H9 (cell line): ENCODE measurements at regions not wholly inside any gene's neighbourhood (a gene's known extent, or its start where the extent isn't known, plus 50 kb on each side); places are given as distances from the start of the nearest gene placed in this dataset.

Experiments used
- DNase-seq: peaks from one replicate; pipeline ENCODE4 v3.0.0-alpha.2; 2017
- H2AFZ ChIP-seq: one replicate; pipeline ENCODE4 v1.6.1; 2013; ENCODE audit warnings: mild to moderate bottlenecking, low read length, control low read depth, moderate library complexity
- H2AK5ac ChIP-seq: 2 replicates; pipeline ENCODE4 v1.6.1; 2013; ENCODE audit warnings: low read length, control low read depth, mixed read lengths; ENCODE audit not compliant: insufficient read length
- H2BK120ac ChIP-seq: one replicate; pipeline ENCODE4 v1.6.1; 2013; ENCODE audit warnings: low read depth, mild to moderate bottlenecking, low read length, control low read depth, inconsistent platforms; ENCODE audit not compliant: poor library complexity, severe bottlenecking
- H2BK12ac ChIP-seq: 2 replicates; pipeline ENCODE4 v1.6.1; 2013; ENCODE audit warnings: low read length, control low read depth, mixed read lengths, low read depth; ENCODE audit not compliant: insufficient read length
- H2BK15ac ChIP-seq: 2 replicates; pipeline ENCODE4 v1.6.1; 2013; ENCODE audit warnings: low read depth, low read length, control low read depth
- H2BK20ac ChIP-seq: one replicate; pipeline ENCODE4 v1.6.1; 2013; ENCODE audit warnings: low read depth, mild to moderate bottlenecking, low read length, control low read depth, inconsistent platforms; ENCODE audit not compliant: poor library complexity, severe bottlenecking
- H2BK5ac ChIP-seq: 2 replicates; pipeline ENCODE4 v1.6.1; 2013; ENCODE audit warnings: low read length, control low read depth, mixed read lengths; ENCODE audit not compliant: insufficient read length
- H3K14ac ChIP-seq: 2 replicates; pipeline ENCODE4 v1.6.1; 2013; ENCODE audit warnings: low read length, control low read depth; ENCODE audit not compliant: insufficient read depth
- H3K18ac ChIP-seq: 2 replicates; pipeline ENCODE4 v1.6.1; 2013; ENCODE audit warnings: low read depth, mild to moderate bottlenecking, mixed read lengths, low read length, control low read depth; ENCODE audit not compliant: insufficient read length
- H3K23ac ChIP-seq: 2 replicates; pipeline ENCODE4 v1.6.1; 2013; ENCODE audit warnings: low read length, control low read depth, mixed read lengths, low read depth; ENCODE audit not compliant: insufficient read length
- H3K23me2 ChIP-seq: 2 replicates; pipeline ENCODE4 v1.6.1; 2013; ENCODE audit warnings: low read depth, mild to moderate bottlenecking, mixed read lengths, low read length, control low read depth; ENCODE audit not compliant: insufficient read length, poor library complexity, severe bottlenecking
- H3K27ac ChIP-seq: 2 replicates; pipeline ENCODE4 v1.5.1; 2013; ENCODE audit warnings: low read length, control low read depth, mixed read lengths, low read depth; ENCODE audit not compliant: insufficient read length
- H3K27me3 ChIP-seq: 2 replicates; pipeline ENCODE4 v1.6.1; 2013; ENCODE audit warnings: low read length, control low read depth, inconsistent platforms; ENCODE audit not compliant: insufficient read depth
- H3K4ac ChIP-seq: 2 replicates; pipeline ENCODE4 v1.6.1; 2013; ENCODE audit warnings: low read depth, mild to moderate bottlenecking, control low read depth, inconsistent platforms, low read length, moderate library complexity
- H3K4me1 ChIP-seq: 2 replicates; pipeline ENCODE4 v1.6.1; 2013; ENCODE audit warnings: low read length, control low read depth, inconsistent platforms; ENCODE audit not compliant: insufficient read depth
- H3K4me2 ChIP-seq: 2 replicates; pipeline ENCODE4 v1.6.1; 2013; ENCODE audit warnings: low read length, control low read depth, mixed read lengths; ENCODE audit not compliant: insufficient read length, insufficient read depth
- H3K56ac ChIP-seq: 2 replicates; pipeline ENCODE4 v1.6.1; 2013; ENCODE audit warnings: low read depth, mild to moderate bottlenecking, mixed read lengths, low read length, control low read depth; ENCODE audit not compliant: insufficient read length
- H3K79me1 ChIP-seq: 2 replicates; pipeline ENCODE4 v1.6.1; 2013; ENCODE audit warnings: low read depth, mild to moderate bottlenecking, moderate library complexity, low read length, control low read depth, inconsistent platforms; ENCODE audit not compliant: insufficient read depth, poor library complexity, severe bottlenecking
- H3K79me2 ChIP-seq: 2 replicates; pipeline ENCODE4 v1.6.1; 2013; ENCODE audit warnings: low read length, control low read depth, inconsistent platforms; ENCODE audit not compliant: insufficient read depth
- H3K9ac ChIP-seq: 2 replicates; pipeline ENCODE4 v1.6.1; 2013; ENCODE audit warnings: low read length, control low read depth, mixed read lengths; ENCODE audit not compliant: insufficient read length; ENCODE audit errors: extremely low read depth
- H3K9me3 ChIP-seq: one replicate; pipeline ENCODE4 v1.6.1; 2013; ENCODE audit warnings: low read depth, low read length, inconsistent platforms; ENCODE audit not compliant: control insufficient read depth
- H3T11ph ChIP-seq: one replicate; pipeline ENCODE4 v1.6.1; 2013; ENCODE audit warnings: mild to moderate bottlenecking, low read length, control low read depth, inconsistent platforms
- H4K20me1 ChIP-seq: one replicate; pipeline ENCODE4 v1.6.1; 2013; ENCODE audit not compliant: control insufficient read depth, insufficient read length, insufficient read depth
- H4K5ac ChIP-seq: 2 replicates; pipeline ENCODE4 v1.6.1; 2013; ENCODE audit warnings: low read depth, mild to moderate bottlenecking, mixed read lengths, low read length, control low read depth; ENCODE audit not compliant: insufficient read length
- H4K8ac ChIP-seq: replicated peaks from 2 replicates; pipeline ENCODE4 v1.6.1; 2013; ENCODE audit warnings: low read length, control low read depth, mixed read lengths, low read depth; ENCODE audit not compliant: insufficient read length
- H4K91ac ChIP-seq: 2 replicates; pipeline ENCODE4 v1.6.1; 2013; ENCODE audit warnings: low read depth, mild to moderate bottlenecking, moderate library complexity, mixed read lengths, low read length, control low read depth; ENCODE audit not compliant: insufficient read length
- H3K27ac Mint-ChIP-seq, 3 experiments: 2 replicates in 2 of 3; 3 replicates in 1 of 3; pipeline ENCODE4 v1.8.0; 2020 to 2021; ENCODE audit warnings: mixed read lengths in 3 of 3, mild to moderate bottlenecking in 1 of 3, moderate library complexity in 1 of 3
- H3K27me3 Mint-ChIP-seq: 2 replicates; pipeline ENCODE4 v1.8.0; 2021; ENCODE audit warnings: low read depth, mild to moderate bottlenecking, moderate library complexity, mixed read lengths
- H3K36me3 Mint-ChIP-seq, 3 experiments: 2 replicates in 2 of 3; 3 replicates in 1 of 3; pipeline ENCODE4 v1.8.0; 2020 to 2021; ENCODE audit warnings: low read depth in 3 of 3, mixed read lengths in 3 of 3; ENCODE audit not compliant: insufficient read depth in 1 of 3
- H3K4me1 Mint-ChIP-seq, 2 experiments: 2 replicates each; pipeline ENCODE4 v1.8.0; 2020; ENCODE audit warnings: mixed read lengths in 2 of 2
- H3K4me3 Mint-ChIP-seq, 2 experiments: 2 replicates in 1 of 2; 3 replicates in 1 of 2; pipeline ENCODE4 v1.8.0; 2020 to 2021; ENCODE audit warnings: mild to moderate bottlenecking in 2 of 2, mixed read lengths in 2 of 2, moderate library complexity in 1 of 2
- H3K9me3 Mint-ChIP-seq, 2 experiments: 2 replicates in 1 of 2; 3 replicates in 1 of 2; pipeline ENCODE4 v1.8.0; 2020; ENCODE audit warnings: mild to moderate bottlenecking in 2 of 2, mixed read lengths in 2 of 2, moderate library complexity in 1 of 2
- CTCF ChIP-seq: fragments of 200-600 bp; sonication (generic); conservative IDR thresholded peaks from 3 replicates; pipeline ENCODE4 v1.8.0; 2021; ENCODE audit warnings: antibody characterized with exemption, mild to moderate bottlenecking

DNA sequence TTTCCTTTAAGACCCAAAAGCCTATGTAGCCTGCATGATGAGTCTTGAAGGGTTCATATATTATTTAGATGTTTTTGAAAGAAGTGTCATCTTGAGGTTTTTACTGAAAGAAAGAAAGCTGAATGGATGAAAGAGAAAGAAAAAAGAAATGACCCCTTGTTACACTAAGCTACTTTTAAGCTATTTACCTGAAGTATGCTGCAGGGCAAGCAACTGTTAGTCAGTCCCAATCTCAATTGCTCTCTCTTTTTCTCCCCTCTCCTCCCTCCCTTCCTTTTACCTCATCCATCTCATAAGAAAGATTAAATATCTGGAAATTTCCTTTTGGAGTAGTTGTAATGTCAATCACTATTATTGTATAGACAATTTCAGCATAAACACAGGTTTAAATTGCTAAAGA is 512.4 kb downstream of the TMTC2 start:
- DNase-seq, result no peak
- Histone ChIP-seq H3K9ac (no peak overlapping the region), H2AFZ (no peak overlapping the region), H2BK12ac (no peak overlapping the region), H4K91ac (no peak overlapping the region), H3K18ac (no peak overlapping the region), H3T11ph (no peak overlapping the region), H3K23me2 (peaks cover 2% of the 10 kb centered on the region), H3K27ac (peak overlapping the region; percentile 25), H4K20me1 (no peaks in the 10 kb centered on the region), H4K8ac (no peak overlapping the region), H3K79me1 (no peaks in the 10 kb centered on the region), H3K23ac (no peak overlapping the region), H3K56ac (no peak overlapping the region), H3K4me2 (peak overlapping the region; percentile 40), H3K79me2 (no peaks in the 10 kb centered on the region), H2BK5ac (no peak overlapping the region), H3K27me3 (no peaks in the 10 kb centered on the region), H2BK15ac (no peak overlapping the region), H2BK120ac (no peak overlapping the region), H2BK20ac (no peak overlapping the region), H3K14ac (no peak overlapping the region), H3K9me3 (no peaks in the 10 kb centered on the region), H2AK5ac (no peak overlapping the region), H3K4me1 (peaks cover 2% of the 10 kb centered on the region), H3K4ac (no peak overlapping the region), H4K5ac (no peak overlapping the region)
- TF ChIP-seq CTCF, result no peak
- H3K27me3 Mint-ChIP-seq, result no peaks in the 10 kb centered on the region
- H3K36me3 Mint-ChIP-seq, result peaks cover 5 to 20% (median 5%) of the 10 kb centered on the region in 3 experiments
- peak overlapping the region; percentile 76 to 99 (median 98) for H3K27ac Mint-ChIP-seq
- H3K4me1 Mint-ChIP-seq, result peaks cover 51 to 53% of the 10 kb centered on the region in 2 experiments
- peaks cover 2 to 3% of the 10 kb centered on the region in 2 experiments; a peak in 3 of 5 replicates for H3K9me3 Mint-ChIP-seq
- peak overlapping the region in 1 of 2 experiments; percentile 63; a peak in 2 of 5 replicates for H3K4me3 Mint-ChIP-seq
